ENCODE measurements at regions not wholly inside any gene's neighbourhood (a gene's known extent, or its start where the extent isn't known, plus 50 kb on each side); places are given as distances from the start of the nearest gene placed in this dataset.
A peak's percentile ranks its signal among the peaks of the same experiment; 100 is the strongest.

GRCh38 chr3:181457756-181458155, 254.0 kb upstream of the SOX2 start:
- H3K27ac ChIP-seq (ENCODE audit: low read length): no peak overlapping the region
- H3K36me3 ChIP-seq (ENCODE audit: control insufficient read depth, insufficient read depth, low read length): no peaks in the 10 kb centered on the region
- DNase-seq: no peak
- H3K9me3 ChIP-seq (replicated peaks; ENCODE audit: control insufficient read depth, low read depth, low read length): no peaks in the 10 kb centered on the region
- no peaks in the 10 kb centered on the region for H3K4me1 ChIP-seq (ENCODE audit: control insufficient read depth, insufficient read depth, low read length)
- no peaks in the 10 kb centered on the region for H3K27me3 ChIP-seq (ENCODE audit: control insufficient read depth, insufficient read depth, low read length)
- H3K4me3 ChIP-seq (ENCODE audit: low read length): no peak overlapping the region
- 73% methylated on average over 3 of the region's 4 CpGs for WGBS (ENCODE audit: insufficient coverage)

- Histone ChIP-seq H3K9me3 (replicated peaks; ENCODE audit: control insufficient read depth, low read depth, low read length) (no peaks in the 10 kb centered on the region), H3K4me3 (ENCODE audit: low read length) (no peak overlapping the region), H3K4me1 (ENCODE audit: control insufficient read depth, insufficient read depth, low read length) (no peaks in the 10 kb centered on the region), H3K36me3 (ENCODE audit: control insufficient read depth, insufficient read depth, low read length) (no peaks in the 10 kb centered on the region), H3K27me3 (ENCODE audit: control insufficient read depth, insufficient read depth, low read length) (no peaks in the 10 kb centered on the region), H3K27ac (ENCODE audit: low read length) (no peak overlapping the region)
- DNase-seq: peak; percentile 16
- 78% methylated on average over 5 of the region's 9 CpGs for WGBS (ENCODE audit: insufficient coverage)
Measured at GRCh38 chr3:181457190-181457589, 254.5 kb upstream of the SOX2 start.

GRCh38 chr3:181455276-181455675, 256.4 kb upstream of the SOX2 start:
- Histone ChIP-seq H3K4me1 (ENCODE audit: control insufficient read depth, insufficient read depth, low read length) (no peaks in the 10 kb centered on the region), H3K36me3 (ENCODE audit: control insufficient read depth, insufficient read depth, low read length) (no peaks in the 10 kb centered on the region), H3K4me3 (ENCODE audit: low read length) (no peak overlapping the region), H3K27me3 (ENCODE audit: control insufficient read depth, insufficient read depth, low read length) (no peaks in the 10 kb centered on the region), H3K27ac (ENCODE audit: low read length) (no peak overlapping the region), H3K9me3 (replicated peaks; ENCODE audit: control insufficient read depth, low read depth, low read length) (no peaks in the 10 kb centered on the region)
- no peak for DNase-seq
- no CpG with 5 or more reads among the region's 1 CpG for WGBS (ENCODE audit: insufficient coverage)

- no peaks in the 10 kb centered on the region for H3K9me3 ChIP-seq (replicated peaks; ENCODE audit: control insufficient read depth, low read depth, low read length)
- no peaks in the 10 kb centered on the region for H3K4me1 ChIP-seq (ENCODE audit: control insufficient read depth, insufficient read depth, low read length)
- H3K27me3 ChIP-seq (ENCODE audit: control insufficient read depth, insufficient read depth, low read length): no peaks in the 10 kb centered on the region
- 100% methylated on average over 1 of the region's 6 CpGs for WGBS (ENCODE audit: insufficient coverage)
- H3K4me3 ChIP-seq (ENCODE audit: low read length): no peak overlapping the region
- no peaks in the 10 kb centered on the region for H3K36me3 ChIP-seq (ENCODE audit: control insufficient read depth, insufficient read depth, low read length)
- DNase-seq: no peak
- no peak overlapping the region for H3K27ac ChIP-seq (ENCODE audit: low read length)
Measured at GRCh38 chr3:181454451-181455027, 257.2 kb upstream of the SOX2 start.

- H3K4me3 ChIP-seq (ENCODE audit: low read length): no peak overlapping the region
- no peak for DNase-seq
- H3K9me3 ChIP-seq (replicated peaks; ENCODE audit: control insufficient read depth, low read depth, low read length): no peaks in the 10 kb centered on the region
- H3K36me3 ChIP-seq (ENCODE audit: control insufficient read depth, insufficient read depth, low read length): no peaks in the 10 kb centered on the region
- H3K27ac ChIP-seq (ENCODE audit: low read length): no peak overlapping the region
- no CpG with 5 or more reads among the region's 2 CpGs for WGBS (ENCODE audit: insufficient coverage)
- H3K4me1 ChIP-seq (ENCODE audit: control insufficient read depth, insufficient read depth, low read length): no peaks in the 10 kb centered on the region
- H3K27me3 ChIP-seq (ENCODE audit: control insufficient read depth, insufficient read depth, low read length): no peaks in the 10 kb centered on the region
Measured at GRCh38 chr3:181446741-181447140, 265.0 kb upstream of the SOX2 start.

GRCh38 chr3:181442066-181442465, 269.7 kb upstream of the SOX2 start:
- no peaks in the 10 kb centered on the region for H3K9me3 ChIP-seq (replicated peaks; ENCODE audit: control insufficient read depth, low read depth, low read length)
- WGBS (ENCODE audit: insufficient coverage): 100% methylated on average over 1 of the region's 3 CpGs
- H3K27me3 ChIP-seq (ENCODE audit: control insufficient read depth, insufficient read depth, low read length): no peaks in the 10 kb centered on the region
- H3K4me1 ChIP-seq (ENCODE audit: control insufficient read depth, insufficient read depth, low read length): no peaks in the 10 kb centered on the region
- no peak overlapping the region for H3K27ac ChIP-seq (ENCODE audit: low read length)
- H3K36me3 ChIP-seq (ENCODE audit: control insufficient read depth, insufficient read depth, low read length): no peaks in the 10 kb centered on the region
- no peak overlapping the region for H3K4me3 ChIP-seq (ENCODE audit: low read length)
- DNase-seq: no peak

GRCh38 chr3:181432992-181433391, 278.7 kb upstream of the SOX2 start:
- H3K4me3 ChIP-seq (ENCODE audit: low read length): no peak overlapping the region
- no peaks in the 10 kb centered on the region for H3K27me3 ChIP-seq (ENCODE audit: control insufficient read depth, insufficient read depth, low read length)
- no peaks in the 10 kb centered on the region for H3K9me3 ChIP-seq (replicated peaks; ENCODE audit: control insufficient read depth, low read depth, low read length)
- H3K27ac ChIP-seq (ENCODE audit: low read length): no peak overlapping the region
- 77% methylated on average over 3 of the region's 4 CpGs for WGBS (ENCODE audit: insufficient coverage)
- H3K4me1 ChIP-seq (ENCODE audit: control insufficient read depth, insufficient read depth, low read length): no peaks in the 10 kb centered on the region
- no peak for DNase-seq
- H3K36me3 ChIP-seq (ENCODE audit: control insufficient read depth, insufficient read depth, low read length): no peaks in the 10 kb centered on the region

GRCh38 chr3:181431748-181432147, 280.0 kb upstream of the SOX2 start:
- Histone ChIP-seq H3K36me3 (ENCODE audit: control insufficient read depth, insufficient read depth, low read length) (no peaks in the 10 kb centered on the region), H3K9me3 (replicated peaks; ENCODE audit: control insufficient read depth, low read depth, low read length) (no peaks in the 10 kb centered on the region), H3K27ac (ENCODE audit: low read length) (no peak overlapping the region), H3K27me3 (ENCODE audit: control insufficient read depth, insufficient read depth, low read length) (no peaks in the 10 kb centered on the region), H3K4me1 (ENCODE audit: control insufficient read depth, insufficient read depth, low read length) (no peaks in the 10 kb centered on the region), H3K4me3 (ENCODE audit: low read length) (no peak overlapping the region)
- WGBS (ENCODE audit: insufficient coverage): 86% methylated on average over 1 of the region's 4 CpGs
- no peak for DNase-seq

GRCh38 chr3:181425074-181425473, 286.7 kb upstream of the SOX2 start:
- Histone ChIP-seq H3K9me3 (replicated peaks; ENCODE audit: control insufficient read depth, low read depth, low read length) (no peaks in the 10 kb centered on the region), H3K4me1 (ENCODE audit: control insufficient read depth, insufficient read depth, low read length) (peaks cover 2% of the 10 kb centered on the region), H3K4me3 (ENCODE audit: low read length) (no peak overlapping the region), H3K27ac (ENCODE audit: low read length) (no peak overlapping the region), H3K36me3 (ENCODE audit: control insufficient read depth, insufficient read depth, low read length) (no peaks in the 10 kb centered on the region), H3K27me3 (ENCODE audit: control insufficient read depth, insufficient read depth, low read length) (no peaks in the 10 kb centered on the region)
- peak; percentile 47 for DNase-seq
- WGBS (ENCODE audit: insufficient coverage): no CpG with 5 or more reads among the region's 3 CpGs

- H3K4me1 ChIP-seq (ENCODE audit: control insufficient read depth, insufficient read depth, low read length): no peaks in the 10 kb centered on the region
- no peaks in the 10 kb centered on the region for H3K36me3 ChIP-seq (ENCODE audit: control insufficient read depth, insufficient read depth, low read length)
- H3K27me3 ChIP-seq (ENCODE audit: control insufficient read depth, insufficient read depth, low read length): no peaks in the 10 kb centered on the region
- no peaks in the 10 kb centered on the region for H3K9me3 ChIP-seq (replicated peaks; ENCODE audit: control insufficient read depth, low read depth, low read length)
- H3K27ac ChIP-seq (ENCODE audit: low read length): no peak overlapping the region
- no peak for DNase-seq
- WGBS (ENCODE audit: insufficient coverage): no CpG with 5 or more reads among the region's 1 CpG
- H3K4me3 ChIP-seq (ENCODE audit: low read length): no peak overlapping the region
Measured at GRCh38 chr3:181418233-181418632, 293.5 kb upstream of the SOX2 start.

GRCh38 chr3:181417748-181418147, 294.0 kb upstream of the SOX2 start:
- no peak overlapping the region for H3K4me3 ChIP-seq (ENCODE audit: low read length)
- 43% methylated on average over 1 of the region's 8 CpGs for WGBS (ENCODE audit: insufficient coverage)
- no peaks in the 10 kb centered on the region for H3K27me3 ChIP-seq (ENCODE audit: control insufficient read depth, insufficient read depth, low read length)
- H3K27ac ChIP-seq (ENCODE audit: low read length): no peak overlapping the region
- DNase-seq: peak; percentile 3
- H3K4me1 ChIP-seq (ENCODE audit: control insufficient read depth, insufficient read depth, low read length): no peaks in the 10 kb centered on the region
- no peaks in the 10 kb centered on the region for H3K9me3 ChIP-seq (replicated peaks; ENCODE audit: control insufficient read depth, low read depth, low read length)
- no peaks in the 10 kb centered on the region for H3K36me3 ChIP-seq (ENCODE audit: control insufficient read depth, insufficient read depth, low read length)

All from muscle of leg (tissue), 3 donors.